Hepatic stellate cell (primary cell): ENCODE measurements at regions not wholly inside any gene's neighbourhood (a gene's known extent, or its start where the extent isn't known, plus 50 kb on each side); places are given as distances from the start of the nearest gene placed in this dataset.

ENCODE experiments used
- DNase-seq: peaks from one replicate; pipeline ENCODE4 v3.0.0; 2011; ENCODE audit warnings: low spot score

GRCh38 chr5:171509467-171509866 is 90.0 kb downstream of the FGF18 start:
- no peak for DNase-seq

- DNase-seq: no peak
Observed at GRCh38 chr5:171512397-171512796, 93.0 kb downstream of the FGF18 start.

- no peak for DNase-seq
Observed at GRCh38 chr5:171513591-171513990, 94.1 kb downstream of the FGF18 start.

- DNase-seq: no peak
Observed at GRCh38 chr5:171518916-171519315, 99.5 kb downstream of the FGF18 start.

- no peak for DNase-seq
Observed at GRCh38 chr5:171520300-171521174, 101.1 kb downstream of the FGF18 start.

- DNase-seq: peak; percentile 98
Observed at GRCh38 chr5:171521219-171521633, 101.8 kb downstream of the FGF18 start.

GRCh38 chr5:171521679-171522078 is 102.2 kb downstream of the FGF18 start:
- no peak for DNase-seq

GRCh38 chr5:171523781-171524180 is 104.3 kb downstream of the FGF18 start:
- no peak for DNase-seq

GRCh38 chr5:171524466-171524865 is 105.0 kb downstream of the FGF18 start:
- no peak for DNase-seq

- no peak for DNase-seq
Observed at GRCh38 chr5:171525085-171525484, 105.6 kb downstream of the FGF18 start.

GRCh38 chr5:171528036-171528435 is 108.6 kb downstream of the FGF18 start:
- no peak for DNase-seq

- DNase-seq: no peak
Observed at GRCh38 chr5:171528865-171529614, 109.6 kb downstream of the FGF18 start.

- DNase-seq: no peak
Observed at GRCh38 chr5:171531638-171532037, 112.2 kb downstream of the FGF18 start.

GRCh38 chr5:171533153-171533552 is 113.7 kb downstream of the FGF18 start:
- DNase-seq: no peak

- DNase-seq: no peak
Observed at GRCh38 chr5:171534043-171534895, 114.8 kb downstream of the FGF18 start.

GRCh38 chr5:171535162-171535561 is 115.7 kb downstream of the FGF18 start:
- DNase-seq: no peak

- no peak for DNase-seq
Observed at GRCh38 chr5:171537070-171537849, 117.8 kb downstream of the FGF18 start.

- no peak for DNase-seq
Observed at GRCh38 chr5:171537923-171538537, 118.6 kb downstream of the FGF18 start.

GRCh38 chr5:171538681-171539080 is 119.2 kb downstream of the FGF18 start:
- no peak for DNase-seq

GRCh38 chr5:171540865-171541264 is 121.4 kb downstream of the FGF18 start:
- no peak for DNase-seq

- DNase-seq: no peak
Observed at GRCh38 chr5:171541341-171541776, 121.9 kb downstream of the FGF18 start.
